ENCODE measurements at regions not wholly inside any gene's neighbourhood (a gene's known extent, or its start where the extent isn't known, plus 50 kb on each side); places are given as distances from the start of the nearest gene placed in this dataset.

DNA sequence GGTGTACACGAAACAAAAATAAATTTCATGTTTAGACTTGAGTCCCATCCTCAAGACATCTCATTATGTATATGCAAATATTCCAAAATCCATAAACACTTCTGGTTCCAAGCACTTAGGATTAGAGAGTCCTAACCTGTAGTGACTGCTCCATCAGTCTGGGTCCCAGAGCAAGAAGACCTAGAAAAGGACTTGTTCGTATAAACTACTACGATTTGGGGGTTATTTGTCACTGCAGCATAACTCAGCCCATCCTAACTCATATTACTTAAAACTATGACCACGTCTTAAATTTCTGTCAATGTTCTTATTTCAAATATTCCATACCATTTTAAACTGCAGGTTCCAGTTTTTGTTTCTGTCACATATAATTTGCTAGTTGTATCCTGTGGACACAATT is 463.0 kb downstream of the AGTPBP1 start:
- no peak for TF ChIP-seq CTCF (IDR thresholded peaks at IDR 0.05; ENCODE audit: low read depth, low read length)
- DNase-seq: no peak
- no peaks in the 10 kb centered on the region for H3K36me3 ChIP-seq
- no peaks in the 10 kb centered on the region for H3K27me3 ChIP-seq
- no peaks in the 10 kb centered on the region for H3K4me1 ChIP-seq
- no peak overlapping the region for H3K4me3 ChIP-seq (ENCODE audit: low read depth, low read length)
- H3K9me3 ChIP-seq: no peaks in the 10 kb centered on the region

DNA sequence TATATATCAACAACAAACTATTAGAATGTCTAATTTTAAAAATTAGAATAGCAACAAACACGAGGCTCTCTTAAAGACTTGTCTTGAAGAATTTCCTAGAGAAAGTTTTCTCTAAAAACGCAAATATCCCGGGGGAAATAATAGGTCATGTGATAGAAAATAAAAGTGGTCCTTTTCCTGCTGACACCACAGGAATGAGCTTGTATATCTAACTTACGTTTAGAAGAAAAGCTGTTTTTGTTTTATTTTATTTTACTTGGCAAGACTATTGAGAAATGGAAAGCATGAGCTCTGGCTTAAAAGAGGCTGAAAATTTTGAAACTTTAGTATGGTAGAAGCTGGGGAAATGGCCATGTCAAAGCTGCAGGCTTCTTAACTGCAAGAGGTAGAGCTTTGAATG is 465.0 kb downstream of the AGTPBP1 start:
- DNase-seq: no peak
- no peaks in the 10 kb centered on the region for H3K36me3 ChIP-seq
- H3K9me3 ChIP-seq: no peaks in the 10 kb centered on the region
- no peaks in the 10 kb centered on the region for H3K27me3 ChIP-seq
- no peak overlapping the region for H3K4me3 ChIP-seq (ENCODE audit: low read depth, low read length)
- H3K4me1 ChIP-seq: no peaks in the 10 kb centered on the region
- no peak for TF ChIP-seq CTCF (IDR thresholded peaks at IDR 0.05; ENCODE audit: low read depth, low read length)

GRCh38 chr9:85269811-85270210 is 471.9 kb downstream of the AGTPBP1 start:
- Histone ChIP-seq H3K9me3 (no peaks in the 10 kb centered on the region; the same call in 1 of the 2 replicates), H3K4me1 (no peaks in the 10 kb centered on the region), H3K36me3 (no peaks in the 10 kb centered on the region), H3K27me3 (no peaks in the 10 kb centered on the region), H3K4me3 (ENCODE audit: low read depth, low read length) (no peak overlapping the region)
- DNase-seq: no peak
- no peak for TF ChIP-seq CTCF (IDR thresholded peaks at IDR 0.05; ENCODE audit: low read depth, low read length)

DNA sequence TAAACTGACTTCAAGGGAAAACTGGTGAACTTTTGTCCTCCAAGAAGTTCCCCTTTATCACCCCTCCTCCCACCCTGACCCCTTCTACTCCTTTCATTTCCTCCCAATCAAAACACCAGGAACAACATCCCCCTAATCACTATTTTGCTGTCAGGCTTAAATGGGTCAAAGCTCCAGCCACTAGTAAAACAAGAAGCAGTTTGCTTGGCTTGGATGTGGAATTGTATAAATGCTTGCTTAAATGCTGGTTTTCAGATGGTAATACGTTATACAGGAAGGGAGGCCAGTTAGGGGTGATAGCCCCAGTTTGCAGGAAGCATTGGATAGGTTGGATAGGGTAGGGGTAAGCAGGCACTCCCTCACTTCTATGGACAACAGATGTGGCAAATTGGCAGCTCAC is 473.6 kb downstream of the AGTPBP1 start:
- Histone ChIP-seq H3K4me1 (no peaks in the 10 kb centered on the region), H3K27me3 (no peaks in the 10 kb centered on the region), H3K36me3 (no peaks in the 10 kb centered on the region), H3K4me3 (ENCODE audit: low read depth, low read length) (no peak overlapping the region), H3K9me3 (peaks cover 2% of the 10 kb centered on the region; the same call in 1 of the 2 replicates)
- no peak for TF ChIP-seq CTCF (IDR thresholded peaks at IDR 0.05; ENCODE audit: low read depth, low read length)
- DNase-seq: no peak

GRCh38 chr9:85264695-85265094 is 477.1 kb downstream of the AGTPBP1 start:
- H3K36me3 ChIP-seq: no peaks in the 10 kb centered on the region
- no peak for TF ChIP-seq CTCF (IDR thresholded peaks at IDR 0.05; ENCODE audit: low read depth, low read length)
- H3K4me3 ChIP-seq (ENCODE audit: low read depth, low read length): no peak overlapping the region
- no peak for DNase-seq
- H3K9me3 ChIP-seq: peaks cover 2% of the 10 kb centered on the region; the same call in 1 of the 2 replicates
- H3K4me1 ChIP-seq: no peaks in the 10 kb centered on the region
- H3K27me3 ChIP-seq: no peaks in the 10 kb centered on the region

DNA sequence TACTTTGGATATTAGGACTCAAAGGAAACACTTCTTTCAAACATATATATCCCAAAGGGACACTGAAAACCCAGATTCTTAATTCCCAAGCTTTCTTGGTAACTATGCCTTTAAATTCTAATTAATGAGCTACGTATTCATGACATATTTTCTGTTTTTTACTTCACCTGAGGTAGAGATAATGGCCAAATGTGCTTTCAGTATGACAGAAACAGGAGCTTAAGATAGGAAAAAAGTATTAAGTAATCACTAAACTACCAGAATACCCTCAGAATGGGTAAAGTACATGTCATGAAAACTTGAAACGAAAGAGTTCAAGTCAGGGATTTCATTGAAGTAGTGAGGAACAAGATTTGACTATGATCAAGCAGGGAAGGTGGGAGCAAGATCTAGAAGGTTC is 478.5 kb downstream of the AGTPBP1 start:
- no peak for TF ChIP-seq CTCF (IDR thresholded peaks at IDR 0.05; ENCODE audit: low read depth, low read length)
- DNase-seq: no peak
- no peaks in the 10 kb centered on the region for H3K27me3 ChIP-seq
- no peaks in the 10 kb centered on the region for H3K4me1 ChIP-seq
- no peak overlapping the region for H3K4me3 ChIP-seq (ENCODE audit: low read depth, low read length)
- no peaks in the 10 kb centered on the region for H3K36me3 ChIP-seq
- H3K9me3 ChIP-seq: peaks cover 2% of the 10 kb centered on the region; the same call in 1 of the 2 replicates
